ENCODE measurements at regions not wholly inside any gene's neighbourhood (a gene's known extent, or its start where the extent isn't known, plus 50 kb on each side); places are given as distances from the start of the nearest gene placed in this dataset.

DNA sequence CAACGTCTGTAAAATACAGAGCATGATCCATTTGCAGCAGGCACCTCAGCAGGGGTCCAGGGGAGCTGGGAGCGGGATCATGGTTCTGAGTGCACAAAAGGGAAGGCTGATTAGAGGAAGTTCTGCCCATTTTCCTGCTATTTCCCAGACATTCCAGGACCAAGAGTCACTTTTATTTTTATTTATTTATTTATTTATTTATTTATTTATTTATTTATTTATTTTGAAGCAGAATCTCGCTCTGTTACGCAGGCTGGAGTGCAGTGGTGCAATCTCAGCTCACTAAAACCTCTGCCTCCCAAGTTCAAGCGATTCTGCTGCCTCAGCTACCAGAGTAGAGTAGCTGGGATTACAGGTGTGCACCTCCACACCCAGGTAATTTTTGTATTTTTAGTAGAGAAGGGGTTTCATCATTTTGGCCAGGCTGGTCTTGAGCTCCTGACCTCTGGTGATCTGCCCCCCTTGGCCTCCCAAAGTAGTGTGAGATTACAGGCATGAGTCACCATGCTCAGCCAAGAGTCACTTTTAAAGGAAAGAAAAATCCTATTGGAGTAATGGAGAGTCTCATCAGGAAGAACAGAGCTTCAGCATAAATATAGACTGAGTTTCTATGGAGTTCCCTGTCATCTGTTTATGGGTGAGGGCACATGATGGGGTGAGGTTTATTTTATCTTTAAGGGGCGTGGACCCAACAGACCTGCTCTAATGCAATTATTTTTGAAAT, 355.2 kb downstream of the HAPSTR1 start:
- TF ChIP-seq, protein P1, sequence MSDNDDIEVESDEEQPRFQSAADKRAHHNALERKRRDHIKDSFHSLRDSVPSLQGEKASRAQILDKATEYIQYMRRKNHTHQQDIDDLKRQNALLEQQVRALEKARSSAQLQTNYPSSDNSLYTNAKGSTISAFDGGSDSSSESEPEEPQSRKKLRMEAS (CRISPR knock-in tag; IDR thresholded peaks at IDR 0.05) = no peak
- TF ChIP-seq, protein P2, sequence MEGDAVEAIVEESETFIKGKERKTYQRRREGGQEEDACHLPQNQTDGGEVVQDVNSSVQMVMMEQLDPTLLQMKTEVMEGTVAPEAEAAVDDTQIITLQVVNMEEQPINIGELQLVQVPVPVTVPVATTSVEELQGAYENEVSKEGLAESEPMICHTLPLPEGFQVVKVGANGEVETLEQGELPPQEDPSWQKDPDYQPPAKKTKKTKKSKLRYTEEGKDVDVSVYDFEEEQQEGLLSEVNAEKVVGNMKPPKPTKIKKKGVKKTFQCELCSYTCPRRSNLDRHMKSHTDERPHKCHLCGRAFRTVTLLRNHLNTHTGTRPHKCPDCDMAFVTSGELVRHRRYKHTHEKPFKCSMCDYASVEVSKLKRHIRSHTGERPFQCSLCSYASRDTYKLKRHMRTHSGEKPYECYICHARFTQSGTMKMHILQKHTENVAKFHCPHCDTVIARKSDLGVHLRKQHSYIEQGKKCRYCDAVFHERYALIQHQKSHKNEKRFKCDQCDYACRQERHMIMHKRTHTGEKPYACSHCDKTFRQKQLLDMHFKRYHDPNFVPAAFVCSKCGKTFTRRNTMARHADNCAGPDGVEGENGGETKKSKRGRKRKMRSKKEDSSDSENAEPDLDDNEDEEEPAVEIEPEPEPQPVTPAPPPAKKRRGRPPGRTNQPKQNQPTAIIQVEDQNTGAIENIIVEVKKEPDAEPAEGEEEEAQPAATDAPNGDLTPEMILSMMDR (IDR thresholded peaks at IDR 0.05) = no peak
- TF ChIP-seq NFE2L1 (CRISPR knock-in tag; IDR thresholded peaks at IDR 0.05) (no peak), TEAD1 (CRISPR knock-in tag; IDR thresholded peaks at IDR 0.05) (no peak), RORB (CRISPR knock-in tag; IDR thresholded peaks at IDR 0.05) (no peak), GRHL2 (CRISPR knock-in tag; IDR thresholded peaks at IDR 0.05; ENCODE audit: insufficient replicate concordance, severe bottlenecking) (no peak), EMX1 (CRISPR knock-in tag; IDR thresholded peaks at IDR 0.05) (no peak), MYBL2 (CRISPR knock-in tag; IDR thresholded peaks at IDR 0.05) (no peak)
- TF ChIP-seq, protein P3, sequence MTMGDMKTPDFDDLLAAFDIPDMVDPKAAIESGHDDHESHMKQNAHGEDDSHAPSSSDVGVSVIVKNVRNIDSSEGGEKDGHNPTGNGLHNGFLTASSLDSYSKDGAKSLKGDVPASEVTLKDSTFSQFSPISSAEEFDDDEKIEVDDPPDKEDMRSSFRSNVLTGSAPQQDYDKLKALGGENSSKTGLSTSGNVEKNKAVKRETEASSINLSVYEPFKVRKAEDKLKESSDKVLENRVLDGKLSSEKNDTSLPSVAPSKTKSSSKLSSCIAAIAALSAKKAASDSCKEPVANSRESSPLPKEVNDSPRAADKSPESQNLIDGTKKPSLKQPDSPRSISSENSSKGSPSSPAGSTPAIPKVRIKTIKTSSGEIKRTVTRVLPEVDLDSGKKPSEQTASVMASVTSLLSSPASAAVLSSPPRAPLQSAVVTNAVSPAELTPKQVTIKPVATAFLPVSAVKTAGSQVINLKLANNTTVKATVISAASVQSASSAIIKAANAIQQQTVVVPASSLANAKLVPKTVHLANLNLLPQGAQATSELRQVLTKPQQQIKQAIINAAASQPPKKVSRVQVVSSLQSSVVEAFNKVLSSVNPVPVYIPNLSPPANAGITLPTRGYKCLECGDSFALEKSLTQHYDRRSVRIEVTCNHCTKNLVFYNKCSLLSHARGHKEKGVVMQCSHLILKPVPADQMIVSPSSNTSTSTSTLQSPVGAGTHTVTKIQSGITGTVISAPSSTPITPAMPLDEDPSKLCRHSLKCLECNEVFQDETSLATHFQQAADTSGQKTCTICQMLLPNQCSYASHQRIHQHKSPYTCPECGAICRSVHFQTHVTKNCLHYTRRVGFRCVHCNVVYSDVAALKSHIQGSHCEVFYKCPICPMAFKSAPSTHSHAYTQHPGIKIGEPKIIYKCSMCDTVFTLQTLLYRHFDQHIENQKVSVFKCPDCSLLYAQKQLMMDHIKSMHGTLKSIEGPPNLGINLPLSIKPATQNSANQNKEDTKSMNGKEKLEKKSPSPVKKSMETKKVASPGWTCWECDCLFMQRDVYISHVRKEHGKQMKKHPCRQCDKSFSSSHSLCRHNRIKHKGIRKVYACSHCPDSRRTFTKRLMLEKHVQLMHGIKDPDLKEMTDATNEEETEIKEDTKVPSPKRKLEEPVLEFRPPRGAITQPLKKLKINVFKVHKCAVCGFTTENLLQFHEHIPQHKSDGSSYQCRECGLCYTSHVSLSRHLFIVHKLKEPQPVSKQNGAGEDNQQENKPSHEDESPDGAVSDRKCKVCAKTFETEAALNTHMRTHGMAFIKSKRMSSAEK (CRISPR knock-in tag; IDR thresholded peaks at IDR 0.05; ENCODE audit: borderline replicate concordance) = no peak
- TF ChIP-seq, protein P4, sequence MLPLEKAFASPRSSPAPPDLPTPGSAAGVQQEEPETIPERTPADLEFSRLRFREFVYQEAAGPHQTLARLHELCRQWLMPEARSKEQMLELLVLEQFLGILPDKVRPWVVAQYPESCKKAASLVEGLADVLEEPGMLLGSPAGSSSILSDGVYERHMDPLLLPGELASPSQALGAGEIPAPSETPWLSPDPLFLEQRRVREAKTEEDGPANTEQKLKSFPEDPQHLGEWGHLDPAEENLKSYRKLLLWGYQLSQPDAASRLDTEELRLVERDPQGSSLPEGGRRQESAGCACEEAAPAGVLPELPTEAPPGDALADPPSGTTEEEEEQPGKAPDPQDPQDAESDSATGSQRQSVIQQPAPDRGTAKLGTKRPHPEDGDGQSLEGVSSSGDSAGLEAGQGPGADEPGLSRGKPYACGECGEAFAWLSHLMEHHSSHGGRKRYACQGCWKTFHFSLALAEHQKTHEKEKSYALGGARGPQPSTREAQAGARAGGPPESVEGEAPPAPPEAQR (CRISPR knock-in tag; IDR thresholded peaks at IDR 0.05) = no peak
- Mint-ChIP-seq H3K4me1 (peaks cover 58% of the 10 kb centered on the region), H3K4me3 (no peak overlapping the region), H3K36me3 (no peaks in the 10 kb centered on the region), H3K27me3 (ENCODE audit: low read depth) (no peaks in the 10 kb centered on the region), H3K9me3 (peaks cover 5% of the 10 kb centered on the region), H3K27ac (no peak overlapping the region)
- ChIA-PET CTCF (interaction anchor here (1.2 kb wide), 1 partner anchor 734 kb away, joined by 3 read pairs; no protein-coding TSS in a partner anchor), POLR2A (no interaction called here)
- DNase-seq (ENCODE audit: low spot score) = no peak
- ATAC-seq = no peak

DNA sequence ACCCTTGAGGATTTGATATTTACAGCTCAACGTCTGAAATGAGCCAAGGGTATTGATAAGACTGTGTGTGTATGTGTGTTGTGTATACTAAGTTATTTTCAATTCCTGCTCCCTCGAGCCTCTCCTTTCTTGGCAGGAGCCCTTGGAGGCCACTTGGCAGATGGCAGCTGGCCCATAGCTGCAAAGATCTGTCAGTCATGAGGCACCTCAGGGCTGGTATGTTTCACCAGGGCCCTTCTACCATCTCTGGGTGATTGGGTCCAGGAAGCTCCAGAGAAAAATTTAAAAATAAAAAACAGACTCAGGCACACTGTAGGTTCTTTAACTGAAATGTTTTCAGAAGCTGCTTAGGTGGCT, 355.7 kb downstream of the HAPSTR1 start:
- TF ChIP-seq, protein P5, sequence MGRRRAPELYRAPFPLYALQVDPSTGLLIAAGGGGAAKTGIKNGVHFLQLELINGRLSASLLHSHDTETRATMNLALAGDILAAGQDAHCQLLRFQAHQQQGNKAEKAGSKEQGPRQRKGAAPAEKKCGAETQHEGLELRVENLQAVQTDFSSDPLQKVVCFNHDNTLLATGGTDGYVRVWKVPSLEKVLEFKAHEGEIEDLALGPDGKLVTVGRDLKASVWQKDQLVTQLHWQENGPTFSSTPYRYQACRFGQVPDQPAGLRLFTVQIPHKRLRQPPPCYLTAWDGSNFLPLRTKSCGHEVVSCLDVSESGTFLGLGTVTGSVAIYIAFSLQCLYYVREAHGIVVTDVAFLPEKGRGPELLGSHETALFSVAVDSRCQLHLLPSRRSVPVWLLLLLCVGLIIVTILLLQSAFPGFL (CRISPR knock-in tag; IDR thresholded peaks at IDR 0.05; ENCODE audit: borderline replicate concordance) = no peak
- TF ChIP-seq CREB1 (CRISPR knock-in tag; IDR thresholded peaks at IDR 0.05) (no peak), ZNF121 (CRISPR knock-in tag; IDR thresholded peaks at IDR 0.05) (no peak), NR3C1 (CRISPR knock-in tag; conservative IDR thresholded peaks at IDR 0.05; ENCODE audit: low read depth) (no peak)
- TF ChIP-seq, protein P6, sequence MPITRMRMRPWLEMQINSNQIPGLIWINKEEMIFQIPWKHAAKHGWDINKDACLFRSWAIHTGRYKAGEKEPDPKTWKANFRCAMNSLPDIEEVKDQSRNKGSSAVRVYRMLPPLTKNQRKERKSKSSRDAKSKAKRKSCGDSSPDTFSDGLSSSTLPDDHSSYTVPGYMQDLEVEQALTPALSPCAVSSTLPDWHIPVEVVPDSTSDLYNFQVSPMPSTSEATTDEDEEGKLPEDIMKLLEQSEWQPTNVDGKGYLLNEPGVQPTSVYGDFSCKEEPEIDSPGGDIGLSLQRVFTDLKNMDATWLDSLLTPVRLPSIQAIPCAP (CRISPR knock-in tag; IDR thresholded peaks at IDR 0.05) = no peak
- TF ChIP-seq, protein P7, sequence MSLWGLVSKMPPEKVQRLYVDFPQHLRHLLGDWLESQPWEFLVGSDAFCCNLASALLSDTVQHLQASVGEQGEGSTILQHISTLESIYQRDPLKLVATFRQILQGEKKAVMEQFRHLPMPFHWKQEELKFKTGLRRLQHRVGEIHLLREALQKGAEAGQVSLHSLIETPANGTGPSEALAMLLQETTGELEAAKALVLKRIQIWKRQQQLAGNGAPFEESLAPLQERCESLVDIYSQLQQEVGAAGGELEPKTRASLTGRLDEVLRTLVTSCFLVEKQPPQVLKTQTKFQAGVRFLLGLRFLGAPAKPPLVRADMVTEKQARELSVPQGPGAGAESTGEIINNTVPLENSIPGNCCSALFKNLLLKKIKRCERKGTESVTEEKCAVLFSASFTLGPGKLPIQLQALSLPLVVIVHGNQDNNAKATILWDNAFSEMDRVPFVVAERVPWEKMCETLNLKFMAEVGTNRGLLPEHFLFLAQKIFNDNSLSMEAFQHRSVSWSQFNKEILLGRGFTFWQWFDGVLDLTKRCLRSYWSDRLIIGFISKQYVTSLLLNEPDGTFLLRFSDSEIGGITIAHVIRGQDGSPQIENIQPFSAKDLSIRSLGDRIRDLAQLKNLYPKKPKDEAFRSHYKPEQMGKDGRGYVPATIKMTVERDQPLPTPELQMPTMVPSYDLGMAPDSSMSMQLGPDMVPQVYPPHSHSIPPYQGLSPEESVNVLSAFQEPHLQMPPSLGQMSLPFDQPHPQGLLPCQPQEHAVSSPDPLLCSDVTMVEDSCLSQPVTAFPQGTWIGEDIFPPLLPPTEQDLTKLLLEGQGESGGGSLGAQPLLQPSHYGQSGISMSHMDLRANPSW (CRISPR knock-in tag; conservative IDR thresholded peaks at IDR 0.05; ENCODE audit: low read depth) = no peak
- H3K4me1 Mint-ChIP-seq = peaks cover 53% of the 10 kb centered on the region
- H3K36me3 Mint-ChIP-seq = no peaks in the 10 kb centered on the region
- H3K27me3 Mint-ChIP-seq (ENCODE audit: low read depth) = no peaks in the 10 kb centered on the region
- CTCF ChIA-PET = interaction anchor here (1.2 kb wide), 1 partner anchor 734 kb away, joined by 3 read pairs; no protein-coding TSS in a partner anchor
- ATAC-seq (no peak), DNase-seq (ENCODE audit: low spot score) (no peak)
- H3K4me3 Mint-ChIP-seq = no peak overlapping the region
- peaks cover 5% of the 10 kb centered on the region for H3K9me3 Mint-ChIP-seq
- POLR2A ChIA-PET = no interaction called here
- no peak overlapping the region for H3K27ac Mint-ChIP-seq

Data from WTC11 (cell line).